ENCODE measurements at regions not wholly inside any gene's neighbourhood (a gene's known extent, or its start where the extent isn't known, plus 50 kb on each side); places are given as distances from the start of the nearest gene placed in this dataset.

GRCh38 chr13:21945195-21945594 lies 274.3 kb downstream of the FGF9 start:
- DNase-seq (ENCODE audit: low read depth, low spot score) (no peak), ATAC-seq (no peak)
- CTCF ChIA-PET: no interaction called here
- Histone ChIP-seq H2AFZ (ENCODE audit: low read depth, low read length, poor library complexity, severe bottlenecking) (no peak overlapping the region), H3K27me3 (ENCODE audit: insufficient read depth, low read length) (no peaks in the 10 kb centered on the region), H3K9me3 (ENCODE audit: control insufficient read depth in 1 of 2, insufficient read depth in 1 of 2, low read depth in 1 of 2, low read length in 2 of 2) (peaks cover 0 to 11% of the 10 kb centered on the region in 2 experiments; a peak in 2 of 4 replicates), H3K9ac (ENCODE audit: low read length) (no peak overlapping the region), H3K79me2 (ENCODE audit: insufficient read depth, low read length) (no peaks in the 10 kb centered on the region), H3K36me3 (ENCODE audit: control insufficient read depth in 1 of 2, insufficient read depth in 2 of 2, low read length in 2 of 2) (no peaks in the 10 kb centered on the region), H3K27ac (ENCODE audit: low read depth, low read length) (no peak overlapping the region), H3K4me1 (ENCODE audit: control insufficient read depth in 1 of 2, insufficient read depth in 2 of 2, low read length in 2 of 2) (no peaks in the 10 kb centered on the region), H3K4me2 (ENCODE audit: low read length) (no peak overlapping the region), H4K20me1 (ENCODE audit: insufficient read depth) (no peaks in the 10 kb centered on the region), H3K9me2 (ENCODE audit: insufficient read depth) (no peaks in the 10 kb centered on the region), H3K4me3 (replicated peaks in 1 of 2; ENCODE audit: low read depth in 1 of 2, low read length in 2 of 2) (no peak overlapping the region)
- POLR2A ChIA-PET: no interaction called here
- BruUV-seq (replicated peaks): no TSS peak
- intact Hi-C loops (cut with micrococcal nuclease): no loop called here
- no peak for TF ChIP-seq CEBPB (IDR thresholded peaks at IDR 0.05; ENCODE audit: low read depth)
- TF ChIP-seq POLR2A (IDR thresholded peaks at IDR 0.05; ENCODE audit: borderline replicate concordance, extremely low read depth, insufficient read depth, insufficient read length): no peak
- TF ChIP-seq CBX3 (IDR thresholded peaks at IDR 0.05; ENCODE audit: low read depth): no peak
- TF ChIP-seq EZH2phosphoT487 (IDR thresholded peaks at IDR 0.05; ENCODE audit: borderline replicate concordance): no peak
- no peak for TF ChIP-seq SRF (IDR thresholded peaks at IDR 0.05; ENCODE audit: low read depth)
- no peak for TF ChIP-seq ATF3 (IDR thresholded peaks at IDR 0.05)
- no peak for TF ChIP-seq YY1 (IDR thresholded peaks at IDR 0.05; ENCODE audit: extremely low read depth, insufficient replicate concordance, low read depth, low read length)
- TF ChIP-seq POLR2AphosphoS5 (IDR thresholded peaks at IDR 0.05; ENCODE audit: low read depth, low read length): no peak
- TF ChIP-seq SIN3A (IDR thresholded peaks at IDR 0.05; ENCODE audit: low read depth): no peak
- RAD21 ChIA-PET (ENCODE audit: low non-redundant PET in 1 of 2, low total read pairs in 2 of 2, uncharacterized antibody in 2 of 2, unreplicated experiment in 2 of 2): no interaction called here

GRCh38 chr13:21946964-21947363 lies 276.1 kb downstream of the FGF9 start:
- ATAC-seq (no peak), DNase-seq (ENCODE audit: low read depth, low spot score) (no peak)
- Histone ChIP-seq H3K79me2 (ENCODE audit: insufficient read depth, low read length) (no peaks in the 10 kb centered on the region), H3K9me2 (ENCODE audit: insufficient read depth) (no peaks in the 10 kb centered on the region), H3K27me3 (ENCODE audit: insufficient read depth, low read length) (no peaks in the 10 kb centered on the region), H4K20me1 (ENCODE audit: insufficient read depth) (no peaks in the 10 kb centered on the region), H2AFZ (ENCODE audit: low read depth, low read length, poor library complexity, severe bottlenecking) (no peak overlapping the region), H3K4me3 (replicated peaks in 1 of 2; ENCODE audit: low read depth in 1 of 2, low read length in 2 of 2) (no peak overlapping the region), H3K4me2 (ENCODE audit: low read length) (no peak overlapping the region), H3K9ac (ENCODE audit: low read length) (no peak overlapping the region), H3K36me3 (ENCODE audit: control insufficient read depth in 1 of 2, insufficient read depth in 2 of 2, low read length in 2 of 2) (no peaks in the 10 kb centered on the region), H3K9me3 (ENCODE audit: control insufficient read depth in 1 of 2, insufficient read depth in 1 of 2, low read depth in 1 of 2, low read length in 2 of 2) (peaks cover 0 to 11% of the 10 kb centered on the region in 2 experiments; a peak in 2 of 4 replicates), H3K4me1 (ENCODE audit: control insufficient read depth in 1 of 2, insufficient read depth in 2 of 2, low read length in 2 of 2) (no peaks in the 10 kb centered on the region), H3K27ac (ENCODE audit: low read depth, low read length) (no peak overlapping the region)
- ChIA-PET RAD21 (ENCODE audit: low non-redundant PET in 1 of 2, low total read pairs in 2 of 2, uncharacterized antibody in 2 of 2, unreplicated experiment in 2 of 2) (no interaction called here), CTCF (no interaction called here), POLR2A (no interaction called here)
- intact Hi-C loops (cut with micrococcal nuclease): no loop called here
- BruUV-seq (replicated peaks): no TSS peak
- no peak for TF ChIP-seq ATF3 (IDR thresholded peaks at IDR 0.05)
- no peak for TF ChIP-seq CTCF (IDR thresholded peaks at IDR 0.05 in 2 of 3, conservative IDR thresholded peaks at IDR 0.05 in 1 of 3; ENCODE audit: borderline replicate concordance in 1 of 3, insufficient read depth in 1 of 3, low read depth in 2 of 3, low read length in 2 of 3)
- TF ChIP-seq SIN3A (IDR thresholded peaks at IDR 0.05; ENCODE audit: low read depth): no peak
- no peak for TF ChIP-seq SRF (IDR thresholded peaks at IDR 0.05; ENCODE audit: low read depth)
- TF ChIP-seq POLR2A (IDR thresholded peaks at IDR 0.05; ENCODE audit: borderline replicate concordance, extremely low read depth, insufficient read depth, insufficient read length): no peak
- no peak for TF ChIP-seq POLR2AphosphoS5 (IDR thresholded peaks at IDR 0.05; ENCODE audit: low read depth, low read length)
- TF ChIP-seq ELF1 (IDR thresholded peaks at IDR 0.05; ENCODE audit: borderline replicate concordance, low read depth): no peak
- TF ChIP-seq REST (IDR thresholded peaks at IDR 0.05; ENCODE audit: low read depth): no peak
- TF ChIP-seq TCF7L2 (IDR thresholded peaks at IDR 0.05; ENCODE audit: borderline replicate concordance, extremely low read depth, insufficient read depth, insufficient read length): no peak
- TF ChIP-seq EZH2phosphoT487 (IDR thresholded peaks at IDR 0.05; ENCODE audit: borderline replicate concordance): no peak
- no peak for TF ChIP-seq YY1 (IDR thresholded peaks at IDR 0.05; ENCODE audit: extremely low read depth, insufficient replicate concordance, low read depth, low read length)
- no peak for TF ChIP-seq JUND (IDR thresholded peaks at IDR 0.05)

All from HCT116 (cell line).